ENCODE measurements at regions not wholly inside any gene's neighbourhood (a gene's known extent, or its start where the extent isn't known, plus 50 kb on each side); places are given as distances from the start of the nearest gene placed in this dataset.

DNA sequence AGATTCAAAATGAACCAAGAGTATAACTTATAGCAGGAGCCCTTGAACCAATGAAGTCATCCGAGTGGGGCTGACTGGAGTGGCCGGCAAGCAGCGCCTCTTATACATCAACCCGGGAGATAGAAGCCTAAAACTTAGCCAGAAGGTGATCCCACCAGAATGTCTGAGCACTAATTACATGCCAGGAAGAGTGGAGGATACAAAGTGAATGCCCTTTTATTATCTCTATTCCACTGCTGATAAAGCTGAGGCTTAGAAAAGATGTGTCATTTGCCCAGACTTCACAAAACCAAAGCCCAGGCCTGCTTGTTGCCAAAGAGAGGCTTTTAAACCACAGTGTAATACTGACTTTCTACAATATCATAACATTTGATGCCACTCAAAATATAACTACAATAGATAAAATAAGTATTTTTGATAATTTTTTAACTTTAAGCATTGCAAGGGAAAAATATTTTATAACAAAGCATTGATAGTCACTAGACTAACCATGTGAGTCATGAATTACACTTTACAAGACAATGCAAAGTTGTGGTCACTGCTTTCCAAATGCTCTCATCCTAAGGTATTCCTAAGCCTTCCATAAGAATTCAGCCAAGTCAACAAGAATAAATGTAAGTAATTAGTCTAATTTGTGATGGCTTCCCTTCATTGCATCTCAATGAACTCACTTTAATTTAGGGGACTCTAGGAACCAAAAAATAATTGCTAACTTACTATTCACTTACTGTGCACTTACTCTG is 58.6 kb upstream of the ARID5B start:
- no peak for TF ChIP-seq EZH2 (IDR thresholded peaks at IDR 0.05; ENCODE audit: borderline replicate concordance, low read length)
- TF ChIP-seq, protein P1, sequence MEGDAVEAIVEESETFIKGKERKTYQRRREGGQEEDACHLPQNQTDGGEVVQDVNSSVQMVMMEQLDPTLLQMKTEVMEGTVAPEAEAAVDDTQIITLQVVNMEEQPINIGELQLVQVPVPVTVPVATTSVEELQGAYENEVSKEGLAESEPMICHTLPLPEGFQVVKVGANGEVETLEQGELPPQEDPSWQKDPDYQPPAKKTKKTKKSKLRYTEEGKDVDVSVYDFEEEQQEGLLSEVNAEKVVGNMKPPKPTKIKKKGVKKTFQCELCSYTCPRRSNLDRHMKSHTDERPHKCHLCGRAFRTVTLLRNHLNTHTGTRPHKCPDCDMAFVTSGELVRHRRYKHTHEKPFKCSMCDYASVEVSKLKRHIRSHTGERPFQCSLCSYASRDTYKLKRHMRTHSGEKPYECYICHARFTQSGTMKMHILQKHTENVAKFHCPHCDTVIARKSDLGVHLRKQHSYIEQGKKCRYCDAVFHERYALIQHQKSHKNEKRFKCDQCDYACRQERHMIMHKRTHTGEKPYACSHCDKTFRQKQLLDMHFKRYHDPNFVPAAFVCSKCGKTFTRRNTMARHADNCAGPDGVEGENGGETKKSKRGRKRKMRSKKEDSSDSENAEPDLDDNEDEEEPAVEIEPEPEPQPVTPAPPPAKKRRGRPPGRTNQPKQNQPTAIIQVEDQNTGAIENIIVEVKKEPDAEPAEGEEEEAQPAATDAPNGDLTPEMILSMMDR (IDR thresholded peaks at IDR 0.05; ENCODE audit: low read length), result no peak
